Lower leg skin (tissue), 4 donors: ENCODE measurements at regions not wholly inside any gene's neighbourhood (a gene's known extent, or its start where the extent isn't known, plus 50 kb on each side); places are given as distances from the start of the nearest gene placed in this dataset.

Source experiments
- DNase-seq, 2 donors: peaks; one replicate each; pipeline ENCODE4 v3.0.0-alpha.2; 2019; ENCODE audit warnings: low spot score in 2 of 2
- H3K4me3 ChIP-seq: fragments of 200-600 bp; sonication (generic); 2 replicates; pipeline ENCODE4 v1.5.1; 2017; ENCODE audit warnings: mild to moderate bottlenecking, low read depth; ENCODE audit not compliant: poor library complexity, severe bottlenecking
- POLR2A ChIP-seq, 2 donors: fragments of 450-650 bp; IDR thresholded peaks; one replicate each; pipeline ENCODE4 v1.6.1; 2016 to 2017; ENCODE audit warnings: antibody characterized with exemption in 2 of 2, mild to moderate bottlenecking in 1 of 2, moderate library complexity in 1 of 2
- WGBS, 2 donors: methylation state at CpG; one replicate each; pipeline ENCODE4 v1.1.5; 2018; 5-methylcytosine and 5-hydroxymethylcytosine counted together
- intact Hi-C: fragments of 100-400 bp; cut with DNase I; formaldehyde crosslinking; loops from one replicate; pipeline ENCODE4 v1.15.0; 2023; ENCODE audit warnings: low total_unique reads
- TF ChIP-seq, protein P1 (sequence below), 3 donors: fragments of 450-650 bp; IDR thresholded peaks; one replicate each; pipeline ENCODE4 v1.5.1; 2016; ENCODE audit warnings: antibody characterized with exemption in 3 of 3, mild to moderate bottlenecking in 3 of 3, moderate library complexity in 2 of 3

DNA sequence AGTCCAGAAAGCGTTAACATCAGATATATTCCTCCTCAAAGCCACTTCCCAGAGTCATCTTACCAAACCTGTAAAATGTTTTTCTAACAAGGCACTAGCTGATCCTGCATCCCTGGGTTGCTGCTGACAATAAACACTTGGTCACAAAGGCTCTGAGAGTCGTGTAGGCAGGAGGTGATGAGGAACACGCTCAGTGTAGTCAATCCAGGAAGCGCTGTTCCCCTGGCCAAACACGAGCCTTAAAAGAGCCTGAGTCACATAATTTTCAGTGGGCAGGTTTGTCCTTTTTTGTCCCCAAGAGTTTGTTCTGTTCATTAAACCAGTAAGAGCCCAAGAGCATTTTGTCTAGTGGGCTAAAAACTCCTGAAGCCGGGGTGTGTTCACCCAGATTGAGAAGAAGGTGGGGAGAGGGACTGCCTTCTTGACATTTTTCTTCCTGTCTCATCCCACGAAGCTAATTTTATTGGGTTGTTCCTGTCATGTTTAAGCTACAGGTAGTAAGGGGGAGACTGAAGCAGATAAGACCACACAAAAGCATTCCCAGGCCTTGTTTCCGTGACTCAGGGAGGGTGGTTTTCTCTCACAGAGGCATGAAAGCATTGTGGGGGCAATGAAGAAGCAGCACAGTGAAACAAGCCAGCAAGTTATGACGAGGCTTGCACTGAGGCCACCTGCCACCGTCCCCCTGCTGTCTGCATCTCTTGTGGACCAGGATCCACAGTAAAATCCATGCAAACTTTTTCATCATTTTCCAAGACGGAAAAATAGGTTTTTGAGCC, 73.7 kb downstream of the FOXB1 start:
- intact Hi-C loops, result no loop called here
- 66 to 77% methylated on average over 11 of the region's 11 CpGs for WGBS, 2 donors
- TF ChIP-seq, protein P1, sequence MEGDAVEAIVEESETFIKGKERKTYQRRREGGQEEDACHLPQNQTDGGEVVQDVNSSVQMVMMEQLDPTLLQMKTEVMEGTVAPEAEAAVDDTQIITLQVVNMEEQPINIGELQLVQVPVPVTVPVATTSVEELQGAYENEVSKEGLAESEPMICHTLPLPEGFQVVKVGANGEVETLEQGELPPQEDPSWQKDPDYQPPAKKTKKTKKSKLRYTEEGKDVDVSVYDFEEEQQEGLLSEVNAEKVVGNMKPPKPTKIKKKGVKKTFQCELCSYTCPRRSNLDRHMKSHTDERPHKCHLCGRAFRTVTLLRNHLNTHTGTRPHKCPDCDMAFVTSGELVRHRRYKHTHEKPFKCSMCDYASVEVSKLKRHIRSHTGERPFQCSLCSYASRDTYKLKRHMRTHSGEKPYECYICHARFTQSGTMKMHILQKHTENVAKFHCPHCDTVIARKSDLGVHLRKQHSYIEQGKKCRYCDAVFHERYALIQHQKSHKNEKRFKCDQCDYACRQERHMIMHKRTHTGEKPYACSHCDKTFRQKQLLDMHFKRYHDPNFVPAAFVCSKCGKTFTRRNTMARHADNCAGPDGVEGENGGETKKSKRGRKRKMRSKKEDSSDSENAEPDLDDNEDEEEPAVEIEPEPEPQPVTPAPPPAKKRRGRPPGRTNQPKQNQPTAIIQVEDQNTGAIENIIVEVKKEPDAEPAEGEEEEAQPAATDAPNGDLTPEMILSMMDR (IDR thresholded peaks at IDR 0.05), result no peak
- no peak for TF ChIP-seq POLR2A (IDR thresholded peaks at IDR 0.05)
- no peak for DNase-seq
- no peak overlapping the region for H3K4me3 ChIP-seq

DNA sequence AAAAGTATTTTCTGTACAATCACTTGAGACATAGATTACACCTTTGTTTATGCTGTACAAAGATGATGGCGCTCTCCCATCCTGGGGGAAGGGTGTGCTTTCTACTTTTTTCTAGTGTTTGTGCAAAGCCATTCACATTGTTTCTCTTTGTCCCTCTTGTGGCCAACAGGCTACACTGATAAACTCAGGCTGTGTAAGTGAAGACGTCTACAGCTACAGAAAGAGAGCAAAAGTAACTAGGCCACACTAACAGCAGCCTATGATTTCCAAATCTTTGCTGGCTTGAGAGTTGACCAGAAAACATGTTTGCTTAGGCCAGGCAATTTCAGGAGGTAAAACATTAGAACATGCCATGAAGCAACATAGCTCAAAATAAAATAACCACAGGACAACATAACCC, 75.1 kb downstream of the FOXB1 start:
- TF ChIP-seq, protein P1 (IDR thresholded peaks at IDR 0.05), result no peak
- no peak for TF ChIP-seq POLR2A (IDR thresholded peaks at IDR 0.05)

DNA sequence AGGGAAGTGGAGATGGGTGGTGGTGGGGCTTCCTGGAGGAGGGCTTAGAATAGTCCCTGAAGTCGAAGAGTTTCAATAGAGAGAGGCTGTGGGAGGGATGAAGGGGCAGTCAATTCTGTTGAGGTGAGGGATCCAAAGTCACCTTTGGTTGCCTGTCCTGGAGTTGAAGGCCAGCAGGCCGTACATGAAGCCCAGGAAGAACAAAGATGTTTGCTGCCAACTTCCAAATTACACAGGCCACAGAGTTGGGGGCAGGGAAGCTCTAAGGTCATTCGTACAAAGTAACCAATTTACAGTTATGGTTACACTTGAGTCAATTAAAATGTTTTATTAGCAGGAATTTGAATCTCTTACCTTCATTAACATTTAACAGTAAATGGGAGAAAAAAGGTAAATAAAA, 77.9 kb downstream of the FOXB1 start:
- no peak for DNase-seq
- intact Hi-C loops, result no loop called here
- 90 to 91% methylated on average over 3 of the region's 3 CpGs for WGBS, 2 donors
- no peak overlapping the region for H3K4me3 ChIP-seq
- TF ChIP-seq, protein P1 (IDR thresholded peaks at IDR 0.05), result no peak
- TF ChIP-seq POLR2A (IDR thresholded peaks at IDR 0.05), result no peak

More for the DNA sequence above, 75.1 kb downstream of the FOXB1 start:
- H3K4me3 ChIP-seq, result no peak overlapping the region
- DNase-seq, result no peak
- intact Hi-C loops, result no loop called here
- WGBS, 2 donors, result 86 to 88% methylated on average over 2 of the region's 2 CpGs

DNA sequence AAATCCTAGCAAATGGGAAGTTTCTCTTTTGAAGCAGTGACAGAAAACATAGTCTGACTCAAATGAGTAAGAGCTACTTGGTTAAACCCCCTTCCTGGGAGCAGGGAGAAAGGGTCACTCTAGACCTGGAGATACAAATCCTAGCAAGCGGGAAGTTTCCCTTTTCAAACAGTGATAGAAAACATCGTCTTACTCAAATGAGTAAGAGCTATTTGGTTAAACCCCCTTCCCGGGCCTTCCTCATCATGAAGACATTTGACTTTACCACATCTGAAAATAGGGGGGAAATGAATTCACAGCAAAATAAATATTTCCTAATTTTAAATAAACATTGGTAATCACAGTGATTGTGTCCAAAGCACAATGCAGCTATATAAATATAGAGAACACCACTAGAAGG, 79.2 kb downstream of the FOXB1 start:
- DNase-seq, result no peak
- WGBS, 2 donors, result 94 to 96% methylated on average over 3 of the region's 3 CpGs
- no peak overlapping the region for H3K4me3 ChIP-seq
- intact Hi-C loops, result no loop called here
- TF ChIP-seq, protein P1 (IDR thresholded peaks at IDR 0.05), result no peak
- no peak for TF ChIP-seq POLR2A (IDR thresholded peaks at IDR 0.05)

DNA sequence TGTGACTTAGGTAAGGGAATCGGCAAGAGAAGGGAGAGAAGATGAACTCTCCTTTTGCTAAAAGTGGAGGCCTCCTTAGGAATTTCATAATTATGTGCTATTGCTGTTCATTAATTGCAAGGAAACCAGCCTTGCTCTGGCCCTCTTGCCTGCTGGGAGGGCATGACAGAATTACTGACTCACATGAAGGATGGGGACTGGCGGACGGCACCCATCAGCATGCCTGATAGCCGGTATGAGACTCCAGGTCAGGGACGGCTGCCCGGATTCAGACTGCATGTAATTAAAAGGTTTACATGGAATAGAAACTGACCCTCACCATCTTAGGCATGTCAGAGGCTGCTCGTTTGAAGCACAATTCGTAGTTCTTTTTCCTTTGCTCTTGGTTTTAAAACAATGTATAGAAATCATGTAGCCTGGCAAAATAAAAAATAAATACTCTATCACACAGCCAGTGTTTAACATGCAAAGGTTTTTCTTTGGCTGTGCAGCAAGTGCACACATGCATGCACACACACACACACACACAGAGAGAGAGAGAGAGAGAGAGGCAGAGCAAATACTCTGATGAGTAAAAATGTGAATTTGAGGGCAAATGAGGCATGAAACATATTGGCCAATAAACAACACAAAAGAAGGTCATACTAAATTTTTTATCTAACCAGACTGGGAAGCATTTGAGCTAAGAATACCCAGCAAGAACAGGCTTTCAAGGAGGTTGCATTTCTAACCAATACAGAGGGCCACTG, 82.7 kb downstream of the FOXB1 start:
- no peak for DNase-seq
- intact Hi-C loops, result no loop called here
- 75 to 76% methylated on average over 8 of the region's 8 CpGs for WGBS, 2 donors
- TF ChIP-seq, protein P1 (IDR thresholded peaks at IDR 0.05), result no peak
- no peak for TF ChIP-seq POLR2A (IDR thresholded peaks at IDR 0.05)
- H3K4me3 ChIP-seq, result no peak overlapping the region
